Left cardiac atrium (tissue), 4 donors: ENCODE measurements at regions not wholly inside any gene's neighbourhood (a gene's known extent, or its start where the extent isn't known, plus 50 kb on each side); places are given as distances from the start of the nearest gene placed in this dataset.

Source experiments
- ATAC-seq, 2 donors: fragments of 200-7000 bp; cut with Tn5 transposase; one replicate each; pipeline ENCODE4 v1.9.1; 2020; ENCODE audit warnings: mild to moderate bottlenecking in 2 of 2, moderate library complexity in 2 of 2
- DNase-seq: peaks from one replicate; pipeline ENCODE4 v3.0.0-alpha.2; 2020
- intact Hi-C, 2 donors: fragments of 100-400 bp; cut with DNase I; formaldehyde crosslinking; loops; one replicate each; pipeline versions ENCODE4 v1.14.1 to v1.15.1; 2022 to 2023
- donor health status: DM: no; HTN: yes; CAD: no.
- donor health status: DM: no; HTN: yes; CAD: no; lungs with severe emphysema.
- donor health status: DM: yes; HTN: yes; CAD: no.
- donor health status: Dilated cardiomyopathy.

- ATAC-seq (no peak), DNase-seq (no peak)
Observed at GRCh38 chr16:26898200-26898599, 168.5 kb upstream of the C16orf82 start.

GRCh38 chr16:26901196-26901861, 165.4 kb upstream of the C16orf82 start:
- DNase-seq, result no peak
- ATAC-seq, result no peak
- intact Hi-C loops, result no loop called here

More at GRCh38 chr16:26898200-26898599, 168.5 kb upstream of the C16orf82 start:
- intact Hi-C loops, result no loop called here

- DNase-seq, result no peak
- intact Hi-C loops, result no loop called here
- ATAC-seq, result no peak
Observed at GRCh38 chr16:26901983-26902382, 164.7 kb upstream of the C16orf82 start.

GRCh38 chr16:26905336-26905735, 161.4 kb upstream of the C16orf82 start:
- DNase-seq (no peak), ATAC-seq (no peak)
- intact Hi-C loops, result no loop called here

GRCh38 chr16:26909623-26910022, 157.1 kb upstream of the C16orf82 start:
- intact Hi-C loops, result no loop called here
- ATAC-seq (no peak), DNase-seq (no peak)

- DNase-seq, result no peak
- intact Hi-C loops, result no loop called here
- ATAC-seq, result no peak
Observed at GRCh38 chr16:26911436-26911835, 155.3 kb upstream of the C16orf82 start.

- intact Hi-C loops, result no loop called here
- DNase-seq (no peak), ATAC-seq (no peak)
Observed at GRCh38 chr16:26913851-26914250, 152.9 kb upstream of the C16orf82 start.

GRCh38 chr16:26930786-26931581, 135.7 kb upstream of the C16orf82 start:
- no peak for DNase-seq
- ATAC-seq, result no peak
- intact Hi-C loops, result no loop called here

- DNase-seq, result no peak
- intact Hi-C loops, result no loop called here
- no peak for ATAC-seq
Observed at GRCh38 chr16:26950636-26951035, 116.1 kb upstream of the C16orf82 start.

GRCh38 chr16:26951950-26952349, 114.8 kb upstream of the C16orf82 start:
- ATAC-seq (no peak), DNase-seq (no peak)
- intact Hi-C loops, result no loop called here

GRCh38 chr16:26952411-26952810, 114.3 kb upstream of the C16orf82 start:
- no peak for DNase-seq
- intact Hi-C loops, result no loop called here
- no peak for ATAC-seq

- intact Hi-C loops, result no loop called here
- ATAC-seq, result no peak
Observed at GRCh38 chr16:26957283-26957859, 109.4 kb upstream of the C16orf82 start.

GRCh38 chr16:26959416-26960009, 107.2 kb upstream of the C16orf82 start:
- DNase-seq (no peak), ATAC-seq (no peak)
- intact Hi-C loops, result no loop called here

More at GRCh38 chr16:26957283-26957859, 109.4 kb upstream of the C16orf82 start:
- DNase-seq, result no peak

- DNase-seq, result no peak
- ATAC-seq, result no peak
- intact Hi-C loops, result no loop called here
Observed at GRCh38 chr16:26961459-26961858, 105.3 kb upstream of the C16orf82 start.

GRCh38 chr16:26963109-26963508, 103.6 kb upstream of the C16orf82 start:
- ATAC-seq (no peak), DNase-seq (no peak)
- intact Hi-C loops, result no loop called here

GRCh38 chr16:26969589-26970231, 97.0 kb upstream of the C16orf82 start:
- intact Hi-C loops, result no loop called here

GRCh38 chr16:26970292-26970691, 96.4 kb upstream of the C16orf82 start:
- ATAC-seq, result no peak
- intact Hi-C loops, result no loop called here
- DNase-seq, result no peak

More at GRCh38 chr16:26969589-26970231, 97.0 kb upstream of the C16orf82 start:
- no peak for ATAC-seq
- DNase-seq, result no peak

- DNase-seq (no peak), ATAC-seq (no peak)
- intact Hi-C loops, result no loop called here
Observed at GRCh38 chr16:26976873-26977272, 89.9 kb upstream of the C16orf82 start.

GRCh38 chr16:26981266-26981938, 85.3 kb upstream of the C16orf82 start:
- ATAC-seq, result no peak
- DNase-seq, result no peak
- intact Hi-C loops, result no loop called here
